GM12864 (cell line): ENCODE measurements at regions not wholly inside any gene's neighbourhood (a gene's known extent, or its start where the extent isn't known, plus 50 kb on each side); places are given as distances from the start of the nearest gene placed in this dataset.

Experiments used
- DNase-seq: peaks from one replicate; pipeline ENCODE4 v3.0.0-alpha.2; 2011; ENCODE audit warnings: low read depth
- H3K4me3 ChIP-seq: 2 replicates; pipeline ENCODE4 v1.5.1; 2011; ENCODE audit warnings: mild to moderate bottlenecking, low read depth, low read length, control low read depth
- TF ChIP-seq, protein P1 (sequence below): IDR thresholded peaks from 2 replicates; pipeline ENCODE4 v1.5.1; 2011; ENCODE audit warnings: low read depth, mild to moderate bottlenecking, moderate library complexity, low read length, control low read depth, inconsistent platforms; ENCODE audit errors: missing control alignments

DNA sequence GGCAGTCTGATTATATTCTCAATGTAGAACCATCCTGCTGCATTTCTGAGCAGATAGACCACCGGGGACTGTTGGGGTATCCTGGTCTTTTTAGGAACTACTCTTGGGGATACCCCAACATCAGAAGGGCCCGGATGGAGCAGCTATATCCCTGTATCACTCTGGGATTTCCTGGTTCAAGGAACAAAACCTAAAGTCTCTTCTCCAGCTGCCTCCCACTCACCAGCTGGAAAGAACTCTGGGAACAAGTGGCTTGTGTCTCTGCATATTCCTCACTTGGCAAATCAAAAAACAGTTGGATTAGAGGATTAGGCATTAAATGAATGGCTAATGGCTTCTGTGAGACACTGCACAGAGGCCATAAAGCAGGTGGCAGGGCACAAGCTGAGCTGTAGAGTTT is 62.3 kb upstream of the HS3ST2 start:
- TF ChIP-seq, protein P1, sequence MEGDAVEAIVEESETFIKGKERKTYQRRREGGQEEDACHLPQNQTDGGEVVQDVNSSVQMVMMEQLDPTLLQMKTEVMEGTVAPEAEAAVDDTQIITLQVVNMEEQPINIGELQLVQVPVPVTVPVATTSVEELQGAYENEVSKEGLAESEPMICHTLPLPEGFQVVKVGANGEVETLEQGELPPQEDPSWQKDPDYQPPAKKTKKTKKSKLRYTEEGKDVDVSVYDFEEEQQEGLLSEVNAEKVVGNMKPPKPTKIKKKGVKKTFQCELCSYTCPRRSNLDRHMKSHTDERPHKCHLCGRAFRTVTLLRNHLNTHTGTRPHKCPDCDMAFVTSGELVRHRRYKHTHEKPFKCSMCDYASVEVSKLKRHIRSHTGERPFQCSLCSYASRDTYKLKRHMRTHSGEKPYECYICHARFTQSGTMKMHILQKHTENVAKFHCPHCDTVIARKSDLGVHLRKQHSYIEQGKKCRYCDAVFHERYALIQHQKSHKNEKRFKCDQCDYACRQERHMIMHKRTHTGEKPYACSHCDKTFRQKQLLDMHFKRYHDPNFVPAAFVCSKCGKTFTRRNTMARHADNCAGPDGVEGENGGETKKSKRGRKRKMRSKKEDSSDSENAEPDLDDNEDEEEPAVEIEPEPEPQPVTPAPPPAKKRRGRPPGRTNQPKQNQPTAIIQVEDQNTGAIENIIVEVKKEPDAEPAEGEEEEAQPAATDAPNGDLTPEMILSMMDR: no peak
- DNase-seq: no peak
- H3K4me3 ChIP-seq: no peak overlapping the region

DNA sequence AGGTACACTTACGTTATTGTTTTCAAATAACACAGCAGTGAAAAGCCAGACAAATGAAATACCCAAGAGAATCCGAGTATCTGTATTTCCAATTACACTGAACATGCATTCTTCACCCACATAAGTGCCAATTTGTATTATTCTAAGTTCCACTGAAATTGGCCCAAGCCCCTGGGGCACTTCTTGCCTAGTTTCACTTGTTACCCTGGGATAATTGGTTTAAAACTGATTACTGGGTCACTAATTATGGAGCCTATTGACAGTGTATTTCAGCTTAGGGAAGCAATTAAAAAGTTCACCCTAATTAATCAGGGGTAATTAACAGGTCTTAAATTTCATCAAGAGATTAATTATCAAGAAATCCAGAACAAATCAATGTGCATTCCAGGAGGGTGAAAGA is 60.5 kb upstream of the HS3ST2 start:
- no peak for DNase-seq
- H3K4me3 ChIP-seq: no peak overlapping the region
- TF ChIP-seq, protein P1: no peak

DNA sequence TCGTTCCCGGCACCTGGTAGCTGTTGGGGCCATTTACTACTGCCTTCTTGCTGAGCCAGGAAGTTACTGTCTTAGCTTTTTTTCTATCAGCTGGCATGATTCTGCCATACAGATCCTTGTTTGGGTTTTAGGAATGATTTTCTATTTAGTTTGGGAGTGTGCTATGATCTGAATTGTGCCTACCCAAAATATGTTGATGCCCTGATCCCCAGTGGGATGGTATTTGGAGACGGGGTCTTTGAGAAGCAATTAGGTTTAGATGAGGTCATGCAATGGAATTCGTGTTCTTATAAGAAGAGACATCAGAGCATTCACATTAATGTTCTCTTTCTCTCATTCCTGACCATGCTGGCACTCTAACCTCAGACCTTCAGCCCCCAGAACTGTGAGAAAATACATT is 59.4 kb upstream of the HS3ST2 start:
- TF ChIP-seq, protein P1: no peak
- DNase-seq: no peak
- no peak overlapping the region for H3K4me3 ChIP-seq

DNA sequence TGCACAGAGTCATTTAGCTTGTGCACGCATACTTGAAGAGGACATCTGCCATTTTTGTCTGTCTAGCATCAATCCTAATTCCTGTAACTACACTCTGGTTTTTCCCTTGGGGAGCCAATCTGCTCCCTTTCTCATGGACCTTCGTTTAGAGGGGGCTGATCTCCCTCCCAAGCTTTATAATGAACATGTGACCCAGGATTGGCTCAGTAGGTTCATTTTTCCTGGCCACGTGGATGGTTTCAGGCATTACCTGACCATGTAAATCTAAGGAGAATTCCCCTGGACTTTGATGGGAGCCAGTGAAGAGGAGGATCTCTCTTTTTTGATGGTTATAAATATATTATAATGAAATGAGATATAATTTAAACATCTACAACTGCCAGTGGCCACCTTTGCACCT is 56.8 kb upstream of the HS3ST2 start:
- DNase-seq: no peak
- TF ChIP-seq, protein P1: no peak
- no peak overlapping the region for H3K4me3 ChIP-seq

DNA sequence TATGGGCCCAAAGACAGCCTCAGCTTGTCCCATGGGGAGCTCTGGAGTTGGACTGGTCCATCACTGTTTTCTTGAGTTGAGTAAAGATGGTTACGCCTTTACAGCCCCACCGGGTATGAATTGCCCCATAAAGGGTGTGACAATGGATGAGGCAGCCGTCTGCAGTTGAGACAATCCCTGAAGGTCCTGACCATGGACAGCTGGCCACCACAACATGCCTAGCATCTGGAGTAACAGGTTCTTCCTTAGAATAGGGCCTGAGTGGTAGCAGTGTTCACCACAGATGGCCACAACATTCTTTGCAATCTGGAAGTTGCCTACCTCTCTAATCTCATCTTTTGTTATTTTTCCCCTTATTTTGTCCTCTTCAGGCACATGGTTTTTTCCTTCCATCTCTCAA is 51.5 kb upstream of the HS3ST2 start:
- no peak overlapping the region for H3K4me3 ChIP-seq
- TF ChIP-seq, protein P1: no peak
- no peak for DNase-seq

DNA sequence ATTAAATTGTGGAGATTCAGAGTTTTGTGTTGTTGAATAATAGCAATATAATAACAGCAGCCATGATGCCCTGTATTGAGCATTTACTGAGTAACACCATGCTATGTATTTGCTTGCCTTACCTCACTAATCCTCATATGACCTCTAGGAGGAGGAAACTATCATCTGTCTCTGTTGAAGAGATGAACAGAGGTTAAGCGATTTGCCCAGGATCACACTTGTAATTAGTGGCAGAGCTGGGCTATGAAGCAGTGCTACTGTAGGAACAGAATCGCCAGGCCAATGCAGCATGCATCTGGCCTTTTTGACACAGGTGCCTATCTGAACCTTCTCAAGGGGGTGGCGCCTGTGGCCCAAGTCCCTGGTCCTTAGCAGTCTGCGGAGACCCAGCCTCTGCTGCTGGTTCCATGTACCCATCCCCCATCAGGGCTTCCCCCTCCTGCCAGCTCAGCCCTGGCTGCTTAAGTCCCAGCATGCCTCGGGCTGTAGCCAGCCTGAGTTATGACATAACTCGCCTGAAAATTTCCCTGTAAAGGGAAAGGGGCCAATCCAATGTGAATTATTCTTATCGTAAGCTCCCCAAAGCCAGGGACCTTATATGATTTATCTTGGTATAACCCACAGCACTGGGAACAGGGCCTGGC is 50.4 kb upstream of the HS3ST2 start:
- TF ChIP-seq, protein P1: no peak
- no peak overlapping the region for H3K4me3 ChIP-seq
- DNase-seq: no peak
